T-cell (primary cell): ENCODE measurements at regions not wholly inside any gene's neighbourhood (a gene's known extent, or its start where the extent isn't known, plus 50 kb on each side); places are given as distances from the start of the nearest gene placed in this dataset.

Experiments
- ATAC-seq, 4 experiments: fragments of 200-7000 bp in 3 of 4; fragments of 150-1000 bp in 1 of 4; cut with Tn5 transposase; replicated peaks in 1 of 4; 1 replicate in 3 of 4; 2 replicates in 1 of 4; pipeline ENCODE4 v1.10.0; 2021; ENCODE audit warnings: moderate library complexity in 3 of 4, mild to moderate bottlenecking in 2 of 4, moderate number of reproducible peaks in 1 of 4
- CTCF ChIA-PET, 2 donors: fragments of 300-600 bp; sonication (Branson Sonifier 250); formaldehyde crosslinking; loops; one replicate each; lab custom pipeline; 2022; ENCODE audit warnings: antibody characterized with exemption in 2 of 2; lab: Charles Lee
- POLR2A ChIA-PET, 2 donors: fragments of 300-600 bp; sonication (Branson Sonifier 250); formaldehyde crosslinking; loops; one replicate each; lab custom pipeline; 2022; ENCODE audit warnings: antibody characterized with exemption in 2 of 2; lab: Charles Lee
- DNase-seq, 35 experiments: peaks; one replicate each; pipeline versions ENCODE4 v3.0.0 to v3.0.0-alpha.2; 2013 to 2023
- H3K27ac ChIP-seq: one replicate; pipeline ENCODE4 v1.5.1; 2013; ENCODE audit warnings: low read length
- H3K27me3 ChIP-seq, 2 experiments: replicated peaks in 1 of 2; 1 replicate in 1 of 2; 2 replicates in 1 of 2; pipeline versions ENCODE4 v1.6.1 to v1.7.0; 2013; ENCODE audit warnings: low read length in 1 of 2, mixed read lengths in 1 of 2; ENCODE audit not compliant: control insufficient read depth in 2 of 2, insufficient read depth in 2 of 2; ENCODE audit errors: extremely low read depth in 1 of 2
- H3K36me3 ChIP-seq, 2 donors: 1 replicate in 1 of 2; 2 replicates in 1 of 2; pipeline versions ENCODE4 v1.6.1 to v1.7.0; 2013; ENCODE audit warnings: low read length in 1 of 2; ENCODE audit not compliant: control insufficient read depth in 2 of 2, insufficient read depth in 1 of 2; ENCODE audit errors: extremely low read depth in 1 of 2
- H3K4me1 ChIP-seq, 2 experiments: 1 replicate in 1 of 2; 2 replicates in 1 of 2; pipeline versions ENCODE4 v1.6.1 to v1.7.0; 2013; ENCODE audit warnings: low read length in 2 of 2, mixed read lengths in 1 of 2; ENCODE audit not compliant: insufficient read depth in 2 of 2, control insufficient read depth in 1 of 2; ENCODE audit errors: extremely low read depth in 1 of 2
- H3K4me3 ChIP-seq, 2 donors: 1 replicate in 1 of 2; 2 replicates in 1 of 2; pipeline versions ENCODE4 v1.5.1 to v1.7.0; 2013; ENCODE audit warnings: mild to moderate bottlenecking in 2 of 2, low read length in 1 of 2, moderate library complexity in 1 of 2; ENCODE audit not compliant: control insufficient read depth in 1 of 2; ENCODE audit errors: extremely low read depth in 1 of 2
- H3K9me3 ChIP-seq: 2 replicates; pipeline ENCODE4 v1.7.0; 2013
- H3K27ac Mint-ChIP-seq, 2 donors: one replicate each; pipeline ENCODE4 v1.8.0; 2020 to 2021; ENCODE audit warnings: mild to moderate bottlenecking in 2 of 2, mixed read lengths in 2 of 2
- H3K27me3 Mint-ChIP-seq, 2 donors: one replicate each; pipeline ENCODE4 v1.8.0; 2021 to 2022; ENCODE audit warnings: mixed read lengths in 2 of 2
- H3K36me3 Mint-ChIP-seq: one replicate; pipeline ENCODE4 v1.8.0; 2021; ENCODE audit warnings: mixed read lengths
- H3K4me1 Mint-ChIP-seq, 3 donors: one replicate each; pipeline ENCODE4 v1.8.0; 2020 to 2022; ENCODE audit warnings: mixed read lengths in 3 of 3, mild to moderate bottlenecking in 1 of 3
- H3K4me3 Mint-ChIP-seq, 3 donors: one replicate each; pipeline ENCODE4 v1.8.0; 2020 to 2022; ENCODE audit warnings: mild to moderate bottlenecking in 3 of 3, mixed read lengths in 3 of 3, moderate library complexity in 3 of 3
- H3K9me3 Mint-ChIP-seq, 3 donors: one replicate each; pipeline ENCODE4 v1.8.0; 2020 to 2022; ENCODE audit warnings: mixed read lengths in 3 of 3
- WGBS: methylation state at CpG from one replicate; pipeline ENCODE4 v1.1.5; 2013; ENCODE audit warnings: missing lambda C conversion rate; ENCODE audit not compliant: insufficient coverage; 5-methylcytosine and 5-hydroxymethylcytosine counted together

- Mint-ChIP-seq H3K27ac (no peak overlapping the region), H3K36me3 (no peaks in the 10 kb centered on the region), H3K4me3 (peak overlapping the region in 1 of 3 donors; percentile 7), H3K4me1 (peaks cover 0 to 9% (median 4%) of the 10 kb centered on the region in 3 donors), H3K9me3 (peaks cover 0 to 4% (median 0%) of the 10 kb centered on the region in 3 donors), H3K27me3 (peaks cover 52 to 58% of the 10 kb centered on the region in 2 donors)
- no peak overlapping the region for H3K27ac ChIP-seq
- ChIA-PET CTCF (no interaction called here), POLR2A (no interaction called here)
- peaks cover 5 to 6% of the 10 kb centered on the region in 2 experiments for H3K4me1 ChIP-seq
- peak overlapping the region in 1 of 2 donors; percentile 51 for H3K4me3 ChIP-seq
- no peaks in the 10 kb centered on the region for H3K36me3 ChIP-seq
- WGBS: 40% methylated on average over 55 of the region's 56 CpGs
- no peaks in the 10 kb centered on the region for H3K9me3 ChIP-seq
- peaks cover 15 to 22% of the 10 kb centered on the region in 2 experiments for H3K27me3 ChIP-seq
- ATAC-seq: no peak
- DNase-seq: no peak
Measured at GRCh38 chr2:45170191-45171135, 161.2 kb upstream of the SIX2 start.

- DNase-seq (no peak), ATAC-seq (peak in 1 of 4 experiments; percentile 23)
- peaks cover 5 to 6% of the 10 kb centered on the region in 2 experiments for H3K4me1 ChIP-seq
- Mint-ChIP-seq H3K9me3 (peaks cover 0 to 4% (median 0%) of the 10 kb centered on the region in 3 donors), H3K4me1 (peaks cover 0 to 9% (median 4%) of the 10 kb centered on the region in 3 donors), H3K36me3 (no peaks in the 10 kb centered on the region), H3K27ac (no peak overlapping the region), H3K27me3 (peaks cover 56 to 58% of the 10 kb centered on the region in 2 donors), H3K4me3 (peak overlapping the region in 1 of 3 donors; percentile 66)
- peaks cover 15 to 22% of the 10 kb centered on the region in 2 experiments for H3K27me3 ChIP-seq
- 2% methylated on average over 78 of the region's 95 CpGs for WGBS
- H3K27ac ChIP-seq: no peak overlapping the region
- H3K4me3 ChIP-seq: peak overlapping the region in 1 of 2 donors; percentile 59
- no peaks in the 10 kb centered on the region for H3K36me3 ChIP-seq
- no peaks in the 10 kb centered on the region for H3K9me3 ChIP-seq
- ChIA-PET POLR2A (no interaction called here), CTCF (no interaction called here)
Measured at GRCh38 chr2:45169339-45170190, 160.3 kb upstream of the SIX2 start.

- Histone ChIP-seq H3K4me3 (peak overlapping the region in 1 of 2 donors; percentile 59), H3K4me1 (peaks cover 5 to 6% of the 10 kb centered on the region in 2 experiments), H3K36me3 (no peaks in the 10 kb centered on the region), H3K9me3 (no peaks in the 10 kb centered on the region), H3K27ac (no peak overlapping the region), H3K27me3 (peaks cover 15 to 25% of the 10 kb centered on the region in 2 experiments)
- no peak for ATAC-seq
- no peak for DNase-seq
- 2% methylated on average over 64 of the region's 70 CpGs for WGBS
- POLR2A ChIA-PET: no interaction called here
- no peak overlapping the region for H3K27ac Mint-ChIP-seq
- CTCF ChIA-PET: no interaction called here
- peak overlapping the region; percentile 42 to 66 (median 60) for H3K4me3 Mint-ChIP-seq
- H3K9me3 Mint-ChIP-seq: no peaks in the 10 kb centered on the region
- peaks cover 56% of the 10 kb centered on the region in 2 donors for H3K27me3 Mint-ChIP-seq
- no peaks in the 10 kb centered on the region for H3K36me3 Mint-ChIP-seq
- peaks cover 0 to 9% (median 4%) of the 10 kb centered on the region in 3 donors for H3K4me1 Mint-ChIP-seq
Measured at GRCh38 chr2:45168711-45169338, 159.6 kb upstream of the SIX2 start.

- Histone ChIP-seq H3K27ac (no peak overlapping the region), H3K9me3 (no peaks in the 10 kb centered on the region), H3K4me1 (peaks cover 5 to 6% of the 10 kb centered on the region in 2 experiments), H3K36me3 (no peaks in the 10 kb centered on the region), H3K4me3 (peak overlapping the region in 1 of 2 donors; percentile 59), H3K27me3 (peaks cover 17 to 27% of the 10 kb centered on the region in 2 experiments)
- Mint-ChIP-seq H3K27ac (no peak overlapping the region), H3K4me1 (peaks cover 0 to 9% (median 4%) of the 10 kb centered on the region in 3 donors), H3K9me3 (no peaks in the 10 kb centered on the region), H3K36me3 (no peaks in the 10 kb centered on the region), H3K4me3 (peak overlapping the region in 1 of 3 donors; percentile 66), H3K27me3 (peaks cover 53 to 57% of the 10 kb centered on the region in 2 donors)
- ATAC-seq (no peak), DNase-seq (no peak)
- ChIA-PET POLR2A (interaction anchor here in 1 of 2 donors (0.6 kb wide), 1 partner anchor 561 kb away, joined by 10 read pairs; no protein-coding TSS in a partner anchor), CTCF (no interaction called here)
- 20% methylated on average over 1 of the region's 10 CpGs for WGBS
Measured at GRCh38 chr2:45167920-45168629, 158.8 kb upstream of the SIX2 start.

- no peak overlapping the region for H3K4me3 ChIP-seq
- DNase-seq (no peak), ATAC-seq (no peak)
- Mint-ChIP-seq H3K4me3 (no peak overlapping the region), H3K9me3 (no peaks in the 10 kb centered on the region), H3K36me3 (no peaks in the 10 kb centered on the region), H3K27ac (no peak overlapping the region), H3K4me1 (peaks cover 0 to 9% (median 4%) of the 10 kb centered on the region in 3 donors), H3K27me3 (peaks cover 52 to 61% of the 10 kb centered on the region in 2 donors)
- no CpG with 5 or more reads among the region's 4 CpGs for WGBS
- no peaks in the 10 kb centered on the region for H3K9me3 ChIP-seq
- no peaks in the 10 kb centered on the region for H3K36me3 ChIP-seq
- no peak overlapping the region for H3K27ac ChIP-seq
- peaks cover 17 to 33% of the 10 kb centered on the region in 2 experiments for H3K27me3 ChIP-seq
- POLR2A ChIA-PET: no interaction called here
- peaks cover 5 to 6% of the 10 kb centered on the region in 2 experiments for H3K4me1 ChIP-seq
- CTCF ChIA-PET: interaction anchor here in 1 of 2 donors (0.7 kb wide), 2 partner anchors 72 to 286 kb away, joined by 4 read pairs; no protein-coding TSS in a partner anchor
Measured at GRCh38 chr2:45166229-45166890, 157.1 kb upstream of the SIX2 start.
